Cardiac fibroblast (primary cell): ENCODE measurements at regions not wholly inside any gene's neighbourhood (a gene's known extent, or its start where the extent isn't known, plus 50 kb on each side); places are given as distances from the start of the nearest gene placed in this dataset.
A peak's percentile ranks its signal among the peaks of the same experiment; 100 is the strongest.
"Not testable (repeated sequence)": the region's sequence is repeated elsewhere in the genome, so short reads cannot be mapped to it uniquely, and the experiment has no call there.

Experiments
- DNase-seq, 2 donors: peaks; one replicate each; pipeline versions ENCODE4 v3.0.0 to v3.0.0-alpha.2; 2010; ENCODE audit warnings: low read depth in 2 of 2
- H3K4me3 ChIP-seq, 2 donors: replicated peaks in 1 of 2; 1 replicate in 1 of 2; 2 replicates in 1 of 2; pipeline ENCODE4 v1.5.1; 2011; ENCODE audit warnings: low read depth in 2 of 2, low read length in 2 of 2, mild to moderate bottlenecking in 2 of 2, moderate library complexity in 1 of 2
- TF ChIP-seq, protein P1 (sequence below): IDR thresholded peaks from one replicate; pipeline ENCODE4 v1.5.1; 2011; ENCODE audit warnings: low read depth, mild to moderate bottlenecking, low read length, inconsistent platforms

DNA sequence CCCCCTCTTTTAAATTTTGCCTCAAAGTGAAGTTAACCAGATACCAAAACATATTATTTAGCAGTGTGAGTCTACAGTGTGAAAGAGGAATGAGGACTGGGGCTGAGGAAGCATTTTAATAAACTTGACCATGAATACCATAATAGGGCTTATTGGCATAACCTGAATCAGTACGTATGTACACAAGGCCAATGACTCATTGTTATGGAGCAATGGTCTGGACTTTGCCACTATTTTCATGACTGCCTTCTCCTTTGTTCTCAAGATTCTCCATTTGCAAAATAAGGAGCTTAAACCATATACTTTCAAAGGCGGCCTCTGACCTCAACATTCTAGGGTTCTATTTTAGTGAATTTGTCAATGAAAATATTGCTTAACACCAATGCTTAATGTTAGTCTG lies 102.8 kb upstream of the OR13H1 start:
- H3K4me3 ChIP-seq: no peak overlapping the region
- DNase-seq: peak in 1 of 2 donors; percentile 0
- TF ChIP-seq, protein P1, sequence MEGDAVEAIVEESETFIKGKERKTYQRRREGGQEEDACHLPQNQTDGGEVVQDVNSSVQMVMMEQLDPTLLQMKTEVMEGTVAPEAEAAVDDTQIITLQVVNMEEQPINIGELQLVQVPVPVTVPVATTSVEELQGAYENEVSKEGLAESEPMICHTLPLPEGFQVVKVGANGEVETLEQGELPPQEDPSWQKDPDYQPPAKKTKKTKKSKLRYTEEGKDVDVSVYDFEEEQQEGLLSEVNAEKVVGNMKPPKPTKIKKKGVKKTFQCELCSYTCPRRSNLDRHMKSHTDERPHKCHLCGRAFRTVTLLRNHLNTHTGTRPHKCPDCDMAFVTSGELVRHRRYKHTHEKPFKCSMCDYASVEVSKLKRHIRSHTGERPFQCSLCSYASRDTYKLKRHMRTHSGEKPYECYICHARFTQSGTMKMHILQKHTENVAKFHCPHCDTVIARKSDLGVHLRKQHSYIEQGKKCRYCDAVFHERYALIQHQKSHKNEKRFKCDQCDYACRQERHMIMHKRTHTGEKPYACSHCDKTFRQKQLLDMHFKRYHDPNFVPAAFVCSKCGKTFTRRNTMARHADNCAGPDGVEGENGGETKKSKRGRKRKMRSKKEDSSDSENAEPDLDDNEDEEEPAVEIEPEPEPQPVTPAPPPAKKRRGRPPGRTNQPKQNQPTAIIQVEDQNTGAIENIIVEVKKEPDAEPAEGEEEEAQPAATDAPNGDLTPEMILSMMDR: no peak

DNA sequence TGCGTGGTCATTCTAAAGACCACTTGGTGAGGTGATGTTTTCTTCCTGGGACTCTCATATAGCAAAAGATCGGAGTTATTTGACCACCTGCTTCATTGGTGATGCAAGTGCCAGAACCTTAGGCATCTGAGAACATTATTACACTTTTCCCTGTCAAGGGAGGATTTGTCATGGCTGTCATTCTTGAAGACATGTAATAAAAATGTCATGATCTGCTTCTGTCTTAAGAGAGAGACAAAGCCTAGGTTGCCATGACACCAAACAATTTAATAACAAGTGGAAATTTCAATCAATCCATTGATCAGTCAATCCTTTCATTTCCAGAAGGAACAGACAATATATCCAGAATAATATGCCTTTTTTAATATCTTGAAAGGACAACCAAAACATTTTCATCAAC lies 97.9 kb upstream of the OR13H1 start:
- DNase-seq: no peak
- TF ChIP-seq, protein P1: no peak

DNA sequence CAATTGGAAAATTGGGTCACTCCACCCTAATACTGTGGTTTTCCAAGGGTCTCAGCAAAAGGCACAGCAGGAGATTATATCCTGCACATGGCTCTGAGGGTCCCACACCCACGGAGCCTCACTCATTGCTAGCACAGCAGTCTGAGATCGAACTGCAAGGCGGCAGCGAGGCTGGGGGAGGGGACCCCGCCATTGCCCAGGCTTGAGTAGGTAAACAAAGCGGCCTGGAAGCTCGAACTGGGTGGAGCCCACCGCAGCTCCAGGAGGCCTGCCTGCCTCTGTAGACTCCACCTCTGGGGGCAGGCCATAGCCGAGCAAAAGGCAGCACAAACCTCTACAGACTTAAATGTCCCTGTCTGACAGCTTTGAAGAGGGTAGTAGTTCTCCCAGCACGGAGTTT lies 82.0 kb upstream of the OR13H1 start:
- H3K4me3 ChIP-seq, DNase-seq: not testable (repeated sequence)

More for the DNA sequence above, 97.9 kb upstream of the OR13H1 start:
- no peak overlapping the region for H3K4me3 ChIP-seq

GRCh38 chrX:131473809-131474208 lies 70.1 kb upstream of the OR13H1 start:
- DNase-seq: not testable (repeated sequence)

DNA sequence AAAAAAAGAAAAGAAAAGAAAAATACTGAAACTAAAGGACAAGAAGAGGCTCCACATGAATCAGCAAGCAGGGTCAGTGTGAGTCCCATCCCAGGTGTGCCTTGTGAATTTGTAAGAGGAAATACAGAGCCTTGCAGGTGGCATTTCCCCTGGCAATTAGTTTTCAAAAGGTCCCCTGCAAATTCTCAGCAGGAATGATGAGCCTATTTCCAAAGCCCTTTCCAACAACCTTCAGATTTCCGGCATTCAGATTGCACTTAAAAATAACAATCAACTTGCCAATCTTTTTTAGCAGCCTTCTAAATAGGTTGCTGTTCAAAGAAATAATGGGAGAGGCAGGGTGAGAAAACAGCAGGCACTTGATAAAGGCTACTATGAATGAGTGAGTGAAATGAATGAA lies 66.4 kb upstream of the OR13H1 start:
- H3K4me3 ChIP-seq: no peak overlapping the region
- no peak for DNase-seq
- TF ChIP-seq, protein P1: no peak

More at GRCh38 chrX:131473809-131474208, 70.1 kb upstream of the OR13H1 start:
- H3K4me3 ChIP-seq: not testable (repeated sequence)
